HG03103 (cell line): ENCODE measurements at regions not wholly inside any gene's neighbourhood (a gene's known extent, or its start where the extent isn't known, plus 50 kb on each side); places are given as distances from the start of the nearest gene placed in this dataset.

Experiments
- ATAC-seq: cut with Tn5 transposase; IDR thresholded peaks from one replicate; pipeline ENCODE4 v1.9.1; 2021; ENCODE audit warnings: low read depth; ENCODE audit not compliant: unreplicated experiment

- ATAC-seq = no peak
These were observed 130.2 kb upstream of the SYNDIG1 start for GRCh38 chr20:24339210-24339641.

GRCh38 chr20:24337551-24337950 is 131.9 kb upstream of the SYNDIG1 start:
- no peak for ATAC-seq

DNA sequence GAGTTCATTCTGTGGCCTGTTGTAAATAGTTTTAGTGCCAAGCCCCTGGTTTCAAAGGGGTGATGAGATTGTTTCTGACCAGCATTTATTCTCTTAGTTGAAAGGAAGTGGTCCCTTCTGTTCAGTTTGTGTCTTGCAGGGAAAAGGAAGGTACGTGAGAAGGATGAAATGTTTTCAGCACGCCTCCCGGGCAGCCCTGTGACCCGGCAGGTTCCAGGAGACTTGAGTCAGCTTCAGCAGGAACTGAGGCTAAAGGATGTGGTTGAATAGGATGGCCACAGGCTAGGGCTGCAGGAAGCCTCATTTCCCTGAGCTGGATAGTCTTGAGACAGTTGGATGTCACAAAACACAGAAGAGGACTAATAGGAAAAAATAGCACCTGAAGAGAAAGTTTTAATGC is 132.4 kb upstream of the SYNDIG1 start:
- ATAC-seq = no peak

DNA sequence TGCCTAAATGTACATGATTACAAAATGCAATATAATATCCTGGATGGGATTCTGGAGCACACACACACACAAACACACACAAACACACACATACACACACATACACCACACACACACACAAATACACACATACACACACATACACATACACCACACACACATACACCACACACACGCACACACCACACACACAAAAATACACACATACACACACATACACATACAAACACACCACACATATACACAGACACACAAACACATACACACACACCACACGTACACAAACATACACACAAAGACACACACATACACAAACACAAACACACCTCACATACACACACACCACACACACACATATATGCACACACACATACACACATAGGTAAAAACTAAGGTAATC is 134.6 kb upstream of the SYNDIG1 start:
- ATAC-seq = no peak

DNA sequence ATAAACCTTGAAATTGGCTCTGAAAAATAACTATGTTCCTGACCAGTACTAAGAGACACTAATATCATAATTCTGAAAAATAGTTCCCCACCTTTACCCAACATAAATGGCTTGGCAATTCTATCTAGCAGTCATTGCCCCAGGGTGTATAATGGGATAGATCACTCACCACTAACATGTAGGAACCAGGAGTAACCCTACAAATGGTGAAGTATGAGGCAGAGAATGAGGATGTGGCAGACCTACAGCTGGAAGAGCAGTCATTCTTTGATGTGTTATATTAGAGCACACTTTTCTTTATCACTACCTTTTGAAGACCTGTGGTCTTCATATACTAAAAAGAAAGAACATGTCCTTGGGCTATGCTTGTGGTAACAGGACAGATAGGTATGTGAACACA is 136.5 kb upstream of the SYNDIG1 start:
- no peak for ATAC-seq

GRCh38 chr20:24331939-24332338 is 137.5 kb upstream of the SYNDIG1 start:
- ATAC-seq = no peak

- no peak for ATAC-seq
These were observed 140.5 kb upstream of the SYNDIG1 start for GRCh38 chr20:24328901-24329300.

GRCh38 chr20:24321973-24322372 is 147.5 kb upstream of the SYNDIG1 start:
- ATAC-seq = no peak

DNA sequence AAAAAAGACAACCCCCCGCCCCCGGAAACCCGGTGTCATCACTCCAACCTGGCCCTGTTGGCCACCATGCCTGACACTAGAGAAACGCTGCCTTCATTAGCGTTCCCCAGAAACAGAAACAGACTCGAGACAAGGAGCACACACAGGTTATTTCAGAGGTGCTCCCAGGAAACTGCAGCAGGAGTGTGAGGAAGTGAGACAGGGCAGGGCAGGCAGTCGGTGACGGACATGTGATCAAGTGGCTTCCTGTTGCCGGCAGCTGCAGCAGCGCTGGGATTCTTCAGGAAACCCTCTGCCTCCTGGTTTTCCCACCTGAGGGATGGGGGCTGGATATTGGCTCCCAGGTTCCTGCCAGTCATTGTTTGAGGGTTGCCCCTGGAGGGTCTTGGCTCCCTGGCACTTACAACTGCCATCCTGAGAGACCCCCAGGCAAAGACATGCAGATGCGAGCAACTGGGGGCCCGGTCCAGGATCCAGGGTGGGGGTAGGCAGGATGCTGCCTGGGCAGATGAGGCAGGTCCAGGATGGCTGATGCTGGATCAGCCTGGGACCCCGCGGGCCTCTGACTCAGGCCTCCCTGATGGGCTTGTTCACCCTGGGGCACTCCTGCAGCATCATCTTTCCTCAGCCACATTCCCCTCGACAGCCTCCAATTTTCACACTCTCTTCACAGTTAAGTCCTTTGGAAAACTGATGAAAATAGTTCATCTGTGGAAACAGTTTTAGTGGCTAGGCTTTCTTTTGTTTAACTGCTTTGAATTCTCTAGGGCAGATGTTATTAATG is 150.7 kb upstream of the SYNDIG1 start:
- no peak for ATAC-seq

DNA sequence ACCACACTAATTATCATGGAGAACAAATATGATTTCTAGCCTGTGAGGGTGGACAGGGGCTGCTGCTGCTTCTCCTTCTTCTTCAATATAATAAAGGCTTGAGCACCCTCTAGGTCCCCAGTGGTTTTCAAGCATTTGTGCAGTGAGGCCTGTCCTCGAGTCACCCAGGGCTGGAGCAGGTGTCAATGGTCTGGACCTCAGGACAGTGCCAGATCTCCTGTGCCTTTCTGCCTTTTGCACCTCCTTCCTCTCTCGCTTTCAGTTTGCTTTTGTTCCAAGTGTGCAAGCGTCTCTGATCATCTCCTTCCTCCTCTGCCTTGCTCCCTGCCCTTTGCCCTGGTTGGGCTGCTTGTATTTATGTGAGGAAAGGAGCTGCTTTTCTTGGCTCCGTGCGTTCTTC is 152.2 kb upstream of the SYNDIG1 start:
- ATAC-seq = no peak

DNA sequence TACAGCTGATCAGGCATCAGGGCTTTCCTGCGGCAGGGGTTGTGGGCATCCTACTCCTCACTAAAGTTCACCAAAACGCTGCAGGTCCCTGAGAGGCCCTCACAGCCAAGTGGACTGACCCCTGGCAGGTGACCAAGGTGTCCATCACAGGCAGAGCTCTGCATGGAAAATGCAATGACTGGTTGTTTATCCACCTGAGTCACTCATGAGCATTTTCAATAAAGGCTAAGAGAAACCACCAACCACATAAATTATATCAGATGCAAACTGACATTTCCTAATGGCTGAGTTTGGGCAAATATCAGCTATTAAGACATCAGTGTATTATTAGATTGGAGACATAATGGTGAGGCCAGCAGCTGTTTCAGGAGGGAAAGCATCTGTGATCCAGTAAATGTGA is 152.7 kb upstream of the SYNDIG1 start:
- no peak for ATAC-seq

- ATAC-seq = no peak
These were observed 155.4 kb upstream of the SYNDIG1 start for GRCh38 chr20:24314053-24314452.

DNA sequence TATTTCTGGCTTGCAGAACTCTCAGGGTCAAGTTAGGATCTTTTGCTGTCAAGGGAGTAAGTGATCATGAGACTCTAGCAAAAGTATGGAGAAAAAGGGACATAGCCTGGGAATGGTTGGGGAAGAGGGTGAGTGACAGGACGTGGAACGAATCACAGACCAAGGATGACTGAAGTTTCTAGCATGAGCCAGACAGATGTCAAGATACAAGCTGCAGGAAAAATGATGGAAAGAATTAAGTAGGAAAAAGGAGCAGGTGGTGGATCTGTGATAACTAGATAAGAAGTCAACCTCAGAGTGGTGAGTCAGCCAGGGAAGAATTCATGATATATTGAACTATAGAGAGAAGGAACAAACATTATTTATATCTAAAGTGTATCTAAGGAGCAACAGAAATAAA is 159.8 kb upstream of the SYNDIG1 start:
- ATAC-seq = no peak

GRCh38 chr20:24305371-24305770 is 164.1 kb upstream of the SYNDIG1 start:
- ATAC-seq = no peak

DNA sequence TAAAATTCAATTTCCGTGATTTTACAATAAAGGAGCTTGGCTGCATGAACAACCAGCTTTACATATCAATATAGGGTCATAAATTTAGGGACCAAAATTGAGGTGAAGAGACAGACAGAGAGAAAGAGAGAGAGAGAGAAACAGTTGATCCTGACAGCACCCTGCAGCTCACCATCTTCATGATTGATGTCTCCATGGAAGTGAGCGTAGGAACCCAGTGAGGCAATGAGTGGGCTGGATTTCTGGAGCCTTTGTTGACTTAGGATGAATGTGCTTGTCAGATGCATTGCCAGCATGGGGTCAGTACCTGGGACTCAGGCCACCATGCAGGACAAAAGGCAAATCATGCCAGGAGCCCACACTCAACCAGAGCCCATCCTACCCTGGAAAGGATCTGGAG is 165.1 kb upstream of the SYNDIG1 start:
- ATAC-seq = no peak

DNA sequence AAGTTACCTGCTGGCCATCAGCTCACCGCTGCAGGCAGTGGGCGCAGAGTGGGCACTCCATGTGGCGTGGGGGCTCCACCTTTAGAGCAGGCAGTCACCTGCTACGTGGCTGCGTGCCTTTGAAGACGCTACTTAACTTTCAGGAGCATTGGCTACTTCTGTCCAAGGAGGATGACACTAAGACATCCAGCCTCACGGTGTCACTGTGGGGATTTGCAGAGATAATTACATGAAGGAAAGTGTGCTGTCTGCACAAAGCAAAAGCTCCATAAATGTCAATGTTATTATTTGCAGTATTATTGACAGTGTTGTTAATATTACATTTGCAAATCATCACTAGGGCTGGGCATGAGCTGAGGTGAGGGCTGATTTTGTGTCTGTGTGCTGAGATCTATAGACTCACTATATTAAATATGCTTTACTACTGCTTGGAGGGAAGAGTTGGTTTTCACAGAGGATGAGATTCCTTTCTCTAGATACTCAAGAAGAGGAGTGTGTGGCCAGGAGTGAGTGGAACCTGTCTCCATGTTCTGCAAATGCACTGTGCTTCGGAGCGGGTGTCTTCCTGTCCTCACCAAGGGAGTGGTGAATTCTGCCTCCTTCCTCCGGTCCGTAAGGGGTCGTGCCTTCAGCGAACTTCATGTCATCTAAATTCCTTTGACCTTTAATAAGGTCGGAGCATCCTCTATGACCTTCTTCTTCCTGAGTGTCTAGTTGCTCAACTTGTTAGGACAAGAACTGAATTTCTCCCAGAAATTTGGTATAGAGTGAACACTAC is 165.8 kb upstream of the SYNDIG1 start:
- ATAC-seq = no peak

GRCh38 chr20:24297993-24298392 is 171.4 kb upstream of the SYNDIG1 start:
- no peak for ATAC-seq

GRCh38 chr20:24296477-24297261 is 172.8 kb upstream of the SYNDIG1 start:
- ATAC-seq = no peak

- no peak for ATAC-seq
These were observed 178.4 kb upstream of the SYNDIG1 start for GRCh38 chr20:24291014-24291413.

- ATAC-seq = no peak
These were observed 179.5 kb upstream of the SYNDIG1 start for GRCh38 chr20:24289737-24290481.

GRCh38 chr20:24283186-24283585 is 186.2 kb upstream of the SYNDIG1 start:
- ATAC-seq = no peak
